WTC11 (cell line): ENCODE measurements at regions not wholly inside any gene's neighbourhood (a gene's known extent, or its start where the extent isn't known, plus 50 kb on each side); places are given as distances from the start of the nearest gene placed in this dataset.

Experiments used
- ATAC-seq: fragments of 200-7000 bp; cut with Tn5 transposase; 2 replicates; pipeline ENCODE4 v1.10.0; 2021; ENCODE audit warnings: mild to moderate bottlenecking, moderate library complexity
- CTCF ChIA-PET: fragments of 300-600 bp; sonication (Branson Sonifier 250); formaldehyde crosslinking; loops from one replicate; lab custom pipeline; 2021; ENCODE audit warnings: antibody characterized with exemption; lab: Charles Lee
- POLR2A ChIA-PET: fragments of 350-600 bp; sonication (Branson Sonifier 250); formaldehyde crosslinking; loops from one replicate; lab custom pipeline; 2021; ENCODE audit warnings: antibody characterized with exemption; lab: Charles Lee
- DNase-seq: peaks from one replicate; pipeline ENCODE4 v3.0.0; 2021; ENCODE audit warnings: low spot score
- H3K27ac Mint-ChIP-seq: 2 replicates; pipeline ENCODE4 v1.8.0; 2021; ENCODE audit warnings: mixed read lengths
- H3K27me3 Mint-ChIP-seq: 2 replicates; pipeline ENCODE4 v1.8.0; 2021; ENCODE audit warnings: low read depth, mild to moderate bottlenecking, moderate library complexity, mixed read lengths
- H3K36me3 Mint-ChIP-seq: 2 replicates; pipeline ENCODE4 v1.8.0; 2021; ENCODE audit warnings: mixed read lengths
- H3K4me1 Mint-ChIP-seq: 2 replicates; pipeline ENCODE4 v1.8.0; 2022; ENCODE audit warnings: mixed read lengths
- H3K4me3 Mint-ChIP-seq: 2 replicates; pipeline ENCODE4 v1.8.0; 2021; ENCODE audit warnings: mild to moderate bottlenecking, moderate library complexity, mixed read lengths
- H3K9me3 Mint-ChIP-seq: 2 replicates; pipeline ENCODE4 v1.8.0; 2021; ENCODE audit warnings: mixed read lengths
- ATF3 ChIP-seq: sonication (generic); formaldehyde crosslinking; conservative IDR thresholded peaks from 2 replicates; pipeline ENCODE4 v1.8.1; 2022; ENCODE audit warnings: mild to moderate bottlenecking, missing genetic modification reagents
- ATF6 ChIP-seq: sonication (generic); formaldehyde crosslinking; IDR thresholded peaks from 2 replicates; pipeline ENCODE4 v1.8.1; 2023; ENCODE audit warnings: mild to moderate bottlenecking, missing genetic modification reagents
- CDX4 ChIP-seq: fragments of 250-450 bp; sonication (Bioruptor Pico); IDR thresholded peaks from 2 replicates; pipeline ENCODE4 v1.9.0; 2021; ENCODE audit warnings: moderate library complexity, mild to moderate bottlenecking, inconsistent platforms, borderline replicate concordance
- CREM ChIP-seq: sonication (generic); formaldehyde crosslinking; IDR thresholded peaks from 2 replicates; pipeline ENCODE4 v1.8.1; 2022; ENCODE audit warnings: mild to moderate bottlenecking, missing genetic modification reagents, moderate library complexity
- E2F1 ChIP-seq: sonication (generic); formaldehyde crosslinking; IDR thresholded peaks from 2 replicates; pipeline ENCODE4 v1.8.0; 2022; ENCODE audit warnings: mild to moderate bottlenecking, missing genetic modification reagents
- ESRRA ChIP-seq: sonication (generic); formaldehyde crosslinking; IDR thresholded peaks from 2 replicates; pipeline ENCODE4 v1.8.1; 2022; ENCODE audit warnings: mild to moderate bottlenecking, missing genetic modification reagents, borderline replicate concordance
- ETV6 ChIP-seq: sonication (generic); formaldehyde crosslinking; IDR thresholded peaks from 2 replicates; pipeline ENCODE4 v1.8.1; 2022; ENCODE audit warnings: mild to moderate bottlenecking, missing genetic modification reagents
- FOXP4 ChIP-seq: sonication (generic); formaldehyde crosslinking; IDR thresholded peaks from 2 replicates; pipeline ENCODE4 v1.8.0; 2022; ENCODE audit warnings: mild to moderate bottlenecking, missing genetic modification reagents
- GTF2I ChIP-seq: fragments of 250-450 bp; sonication (Bioruptor Pico); conservative IDR thresholded peaks from 2 replicates; pipeline ENCODE4 v1.4.0; 2021; ENCODE audit warnings: mild to moderate bottlenecking
- JAZF1 ChIP-seq: fragments of 250-450 bp; sonication (Bioruptor Pico); IDR thresholded peaks from 2 replicates; pipeline ENCODE4 v1.9.0; 2021; ENCODE audit warnings: moderate library complexity, mild to moderate bottlenecking, inconsistent platforms
- KAT7 ChIP-seq: sonication (generic); formaldehyde crosslinking; IDR thresholded peaks from 2 replicates; pipeline ENCODE4 v1.8.1; 2023; ENCODE audit warnings: missing genetic modification reagents, mild to moderate bottlenecking, borderline replicate concordance
- USF1 ChIP-seq: sonication (generic); formaldehyde crosslinking; IDR thresholded peaks from 2 replicates; pipeline ENCODE4 v1.8.0; 2022; ENCODE audit warnings: mild to moderate bottlenecking, missing genetic modification reagents
- ZNF425 ChIP-seq: fragments of 250-450 bp; sonication (Bioruptor Pico); conservative IDR thresholded peaks from 2 replicates; pipeline ENCODE4 v1.9.0; 2021; ENCODE audit warnings: mild to moderate bottlenecking
- ZNF512 ChIP-seq: sonication (generic); formaldehyde crosslinking; IDR thresholded peaks from 2 replicates; pipeline ENCODE4 v1.8.1; 2022; ENCODE audit warnings: missing genetic modification reagents, borderline replicate concordance
- ZSCAN18 ChIP-seq: fragments of 250-450 bp; sonication (Bioruptor Pico); IDR thresholded peaks from 2 replicates; pipeline ENCODE4 v2.1.2; 2022; ENCODE audit warnings: mild to moderate bottlenecking, moderate library complexity

- ChIA-PET POLR2A (no interaction called here), CTCF (no interaction called here)
- Mint-ChIP-seq H3K27ac (no peak overlapping the region), H3K9me3 (no peaks in the 10 kb centered on the region), H3K36me3 (no peaks in the 10 kb centered on the region), H3K4me3 (no peak overlapping the region), H3K27me3 (peaks cover 5% of the 10 kb centered on the region), H3K4me1 (peaks cover 8% of the 10 kb centered on the region)
- TF ChIP-seq ZNF512 (CRISPR knock-in tag) (no peak), CREM (no peak), CDX4 (CRISPR knock-in tag) (no peak), ATF3 (no peak), USF1 (CRISPR knock-in tag) (no peak), ATF6 (CRISPR knock-in tag) (no peak), ZNF425 (CRISPR knock-in tag) (no peak), FOXP4 (CRISPR knock-in tag) (no peak), ZSCAN18 (no peak), ESRRA (no peak), KAT7 (no peak), E2F1 (CRISPR knock-in tag) (no peak), GTF2I (CRISPR knock-in tag) (no peak), ETV6 (no peak), JAZF1 (CRISPR knock-in tag) (no peak)
- no peak for ATAC-seq
- no peak for DNase-seq
These were observed 214.4 kb upstream of the DAB1 start for GRCh38 chr1:57638239-57638638.
